PC-3 (cell line): ENCODE measurements at regions not wholly inside any gene's neighbourhood (a gene's known extent, or its start where the extent isn't known, plus 50 kb on each side); places are given as distances from the start of the nearest gene placed in this dataset.

ENCODE experiments used
- CTCF ChIP-seq: fragments of 300-600 bp; sonication (generic); conservative IDR thresholded peaks from 2 replicates; pipeline ENCODE4 v1.5.1; 2017; ENCODE audit warnings: antibody characterized with exemption, low read depth, mild to moderate bottlenecking, low read length
- EZH2 ChIP-seq: fragments of 300-600 bp; sonication (generic); IDR thresholded peaks from one replicate; pipeline ENCODE4 v1.6.1; 2017; ENCODE audit warnings: antibody characterized with exemption, mild to moderate bottlenecking, low read length; ENCODE audit not compliant: unreplicated experiment
- EZH2phosphoT487 ChIP-seq: fragments of 300-600 bp; sonication (generic); IDR thresholded peaks from 2 replicates; pipeline ENCODE4 v1.6.1; 2018; ENCODE audit warnings: mild to moderate bottlenecking, antibody characterized with exemption, low read length, borderline replicate concordance

- TF ChIP-seq CTCF: no peak
- TF ChIP-seq EZH2: no peak
- no peak for TF ChIP-seq EZH2phosphoT487
Measured at GRCh38 chr11:8789864-8790263, 107.3 kb downstream of the RPL27A start.
